Umbilical cord (tissue), 1 donor: ENCODE measurements at regions not wholly inside any gene's neighbourhood (a gene's known extent, or its start where the extent isn't known, plus 50 kb on each side); places are given as distances from the start of the nearest gene placed in this dataset.
"Not testable (repeated sequence)": the region's sequence is repeated elsewhere in the genome, so short reads cannot be mapped to it uniquely, and the experiment has no call there.

Source experiments
- DNase-seq: peaks from one replicate; pipeline ENCODE4 v3.0.0-alpha.2; 2015; ENCODE audit warnings: low spot score

DNA sequence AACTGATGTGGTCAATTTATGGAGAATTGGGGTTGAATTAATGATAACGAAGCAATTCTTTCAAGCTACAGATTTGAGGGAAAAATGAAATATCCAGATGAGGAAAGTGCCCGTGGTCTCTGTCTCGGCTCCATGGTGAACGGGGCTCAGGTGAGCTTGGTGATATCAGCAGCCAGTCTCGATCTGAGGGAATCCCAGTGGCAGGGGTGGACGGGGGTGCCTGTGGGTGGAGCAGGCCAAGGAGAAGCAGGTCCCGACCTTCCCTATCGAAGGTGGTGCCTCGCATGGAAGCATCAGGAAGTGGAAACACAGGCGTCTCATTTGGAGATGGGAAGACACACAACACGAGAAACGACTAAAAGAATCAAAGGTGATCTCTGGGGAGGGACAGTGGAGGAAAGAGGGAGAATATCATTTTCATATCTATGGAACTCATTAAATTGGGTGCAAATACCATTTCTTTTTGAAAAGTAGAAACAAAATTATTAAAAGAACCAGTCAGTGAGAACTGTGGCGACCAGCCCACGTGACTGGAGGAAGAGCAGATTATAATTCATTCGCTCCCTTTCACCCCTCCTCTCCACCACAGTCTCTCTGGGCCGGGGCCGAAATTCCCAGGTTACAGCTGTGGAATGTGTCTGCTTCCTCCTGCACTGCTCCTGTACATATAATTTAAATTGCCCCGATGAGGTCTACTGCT, 354.3 kb upstream of the SFSWAP start:
- DNase-seq, result no peak

DNA sequence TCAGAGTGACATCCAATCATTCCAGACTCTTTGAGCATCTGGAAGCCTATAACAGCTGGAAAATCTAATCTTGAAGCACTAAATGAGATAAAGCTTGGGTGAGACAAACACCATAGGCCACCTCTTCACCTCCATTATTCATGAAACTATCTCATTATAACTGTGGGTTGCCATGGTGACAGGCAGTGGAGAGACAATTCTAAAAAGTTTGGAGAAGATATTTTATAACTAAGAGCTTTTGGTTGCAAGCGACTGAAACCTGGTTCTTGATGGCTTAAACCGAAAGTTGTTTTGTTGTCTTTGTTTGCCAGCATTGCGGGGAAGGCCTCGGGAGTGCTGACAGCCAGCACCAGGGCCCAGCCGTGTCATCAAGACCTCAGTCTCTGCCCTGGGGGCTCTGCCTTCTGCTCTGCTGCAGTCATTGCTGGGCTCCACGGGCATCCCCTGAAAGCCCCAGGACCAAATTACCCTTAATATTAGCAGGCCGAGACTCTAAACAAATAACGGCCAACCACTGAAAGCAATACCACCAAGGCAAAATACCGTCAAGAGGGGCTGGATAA, 353.6 kb upstream of the SFSWAP start:
- DNase-seq, result no peak

DNA sequence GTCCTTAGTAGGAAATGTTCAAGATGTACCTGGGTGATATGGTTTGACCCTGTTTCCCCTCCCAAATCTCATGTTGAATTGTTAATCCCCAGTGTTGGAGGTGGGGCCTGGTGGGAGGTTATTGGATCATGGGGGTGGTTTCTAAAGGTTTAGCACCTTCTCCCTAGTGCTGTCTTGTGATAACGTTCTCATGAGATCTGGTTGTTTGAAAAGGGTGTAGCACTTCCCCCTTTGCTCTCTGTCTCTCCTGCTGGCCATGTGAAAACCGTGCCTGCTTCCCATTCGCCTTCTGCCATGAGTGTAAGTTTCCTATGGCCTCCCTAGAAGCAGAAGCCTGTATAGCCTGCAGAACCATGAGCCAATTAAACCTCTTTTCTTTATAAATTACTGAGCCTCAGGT, 353.0 kb upstream of the SFSWAP start:
- no peak for DNase-seq

DNA sequence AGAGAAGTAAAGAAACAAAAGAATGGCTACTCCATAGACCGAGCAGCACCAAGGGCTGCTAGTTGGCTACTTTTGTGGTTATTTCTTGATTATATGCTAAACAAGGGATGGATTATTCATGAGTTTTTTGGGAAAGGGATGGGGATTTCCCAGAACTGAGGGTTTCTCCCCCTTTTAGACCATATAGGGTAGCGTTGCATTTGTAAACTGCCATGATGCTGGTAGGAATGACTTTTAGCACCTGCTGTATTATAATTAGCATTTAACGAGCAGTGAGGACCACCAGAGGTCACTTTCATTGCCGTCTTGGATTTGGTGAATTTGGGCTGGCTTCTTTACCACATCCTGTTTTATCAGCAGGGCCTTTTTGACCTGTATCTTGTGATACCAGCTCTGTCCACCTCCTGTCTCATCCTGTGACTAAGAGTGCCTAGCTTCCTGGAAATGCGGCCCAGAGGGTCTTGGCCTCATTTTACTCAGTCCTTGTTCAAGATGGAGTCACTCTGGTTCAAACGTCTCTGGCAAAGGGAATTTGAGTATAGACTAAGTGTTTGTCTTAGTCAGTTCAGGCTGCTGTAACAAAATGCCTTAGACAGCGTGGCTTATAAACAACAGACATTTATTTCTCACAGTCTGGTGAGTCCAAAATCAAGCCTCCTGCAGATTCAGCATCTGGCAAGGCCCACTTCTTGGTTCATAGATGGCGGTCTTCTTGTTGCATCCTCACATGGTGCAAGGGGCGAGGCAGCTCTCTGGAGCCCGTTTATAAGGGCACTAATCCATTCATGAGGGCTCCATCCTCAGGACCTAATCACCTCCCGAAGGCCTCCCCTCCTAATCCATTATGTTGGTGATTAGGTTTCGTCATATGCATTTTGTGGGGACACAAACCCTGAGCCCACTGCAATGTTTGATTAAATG, 348.3 kb upstream of the SFSWAP start:
- no peak for DNase-seq

DNA sequence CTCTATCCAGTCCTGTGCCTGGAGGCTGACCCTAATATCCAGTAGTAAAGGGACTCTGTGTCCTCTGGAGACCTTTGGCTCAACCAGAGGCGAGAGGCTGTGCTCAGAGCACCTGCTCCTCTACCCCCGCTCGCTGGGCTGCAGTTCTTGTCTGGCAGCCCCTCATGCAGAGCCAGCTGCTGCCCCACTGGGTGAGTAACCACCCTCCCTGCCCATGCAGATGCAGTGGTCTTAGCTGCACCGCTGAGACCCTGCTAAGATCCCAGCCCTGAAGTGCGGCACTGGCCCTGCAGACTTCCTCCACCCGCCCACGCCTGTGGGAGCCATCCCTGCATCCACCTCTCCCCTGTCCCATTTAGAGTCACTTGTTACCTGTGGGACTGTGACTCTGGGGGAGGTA, 347.5 kb upstream of the SFSWAP start:
- no peak for DNase-seq

DNA sequence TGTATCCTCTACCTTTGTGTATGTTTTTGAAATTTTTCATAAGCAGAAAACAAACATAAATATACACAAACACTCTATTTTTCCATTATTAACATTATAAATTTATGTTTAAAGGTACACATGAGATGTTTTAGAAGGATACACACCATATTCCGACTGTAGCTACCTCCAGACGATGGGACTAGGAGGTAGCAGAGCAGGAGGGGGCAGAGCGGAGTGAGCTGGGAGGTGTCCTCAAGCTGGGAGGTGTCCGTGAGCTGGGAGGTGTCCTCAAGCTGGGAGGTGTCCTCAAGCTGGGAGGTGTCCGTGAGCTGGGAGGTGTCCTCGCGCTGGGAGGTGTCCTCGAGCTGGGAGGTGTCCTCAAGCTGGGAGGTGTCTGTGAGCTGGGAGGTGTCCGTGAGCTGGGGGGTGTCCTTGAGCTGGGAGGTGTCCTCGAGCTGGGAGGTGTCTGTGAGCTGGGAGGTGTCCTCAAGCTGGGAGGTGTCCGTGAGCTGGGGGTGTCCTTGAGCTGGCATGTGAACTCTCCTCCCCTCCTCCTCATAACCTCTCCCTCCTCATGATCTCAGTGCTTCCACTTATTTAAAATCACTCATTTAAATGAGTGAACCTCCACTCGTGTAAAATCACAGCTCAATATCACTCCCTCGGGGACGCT, 346.9 kb upstream of the SFSWAP start:
- no peak for DNase-seq

DNA sequence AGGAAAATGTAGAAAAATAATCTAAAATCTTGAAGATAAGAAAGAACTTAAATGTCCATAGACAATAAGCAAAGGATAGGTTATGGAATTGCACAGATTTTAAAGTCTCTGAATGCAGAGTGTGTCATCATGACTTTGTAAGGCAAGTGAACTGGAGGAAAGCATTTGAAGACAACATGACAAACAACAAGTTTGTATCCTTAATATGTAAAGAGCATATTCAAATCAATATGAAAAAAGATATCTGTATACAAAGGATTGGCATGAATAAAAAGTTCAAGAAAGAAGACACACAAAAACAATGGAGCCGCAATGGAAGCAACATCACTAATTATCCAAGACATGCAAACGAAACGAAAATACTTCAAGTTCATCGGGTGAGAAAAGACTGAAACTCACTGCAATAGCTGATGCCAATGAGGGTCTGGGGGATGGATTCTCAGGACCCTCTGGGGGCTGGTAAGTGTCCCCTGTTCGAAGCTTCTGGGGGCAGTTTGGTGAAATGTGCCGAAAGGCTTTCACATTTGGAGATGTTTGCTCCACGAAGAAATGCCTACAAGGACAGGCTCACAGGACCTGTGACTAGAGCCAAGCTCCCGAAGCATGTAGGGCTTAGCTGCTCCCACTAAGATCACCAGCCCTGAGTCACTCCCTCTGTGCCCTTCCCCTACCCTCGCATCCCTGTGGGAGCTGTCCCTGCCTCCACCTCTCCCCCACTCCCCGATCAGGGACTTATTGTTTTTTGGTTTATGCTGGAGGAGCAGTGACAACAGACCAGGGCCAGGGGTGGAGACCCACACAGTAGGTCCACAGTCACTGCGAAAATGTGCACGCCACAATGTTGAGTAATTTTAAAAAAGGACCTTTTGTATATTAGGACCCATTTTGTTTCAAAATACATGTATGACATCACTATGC, 345.7 kb upstream of the SFSWAP start:
- DNase-seq, result no peak

DNA sequence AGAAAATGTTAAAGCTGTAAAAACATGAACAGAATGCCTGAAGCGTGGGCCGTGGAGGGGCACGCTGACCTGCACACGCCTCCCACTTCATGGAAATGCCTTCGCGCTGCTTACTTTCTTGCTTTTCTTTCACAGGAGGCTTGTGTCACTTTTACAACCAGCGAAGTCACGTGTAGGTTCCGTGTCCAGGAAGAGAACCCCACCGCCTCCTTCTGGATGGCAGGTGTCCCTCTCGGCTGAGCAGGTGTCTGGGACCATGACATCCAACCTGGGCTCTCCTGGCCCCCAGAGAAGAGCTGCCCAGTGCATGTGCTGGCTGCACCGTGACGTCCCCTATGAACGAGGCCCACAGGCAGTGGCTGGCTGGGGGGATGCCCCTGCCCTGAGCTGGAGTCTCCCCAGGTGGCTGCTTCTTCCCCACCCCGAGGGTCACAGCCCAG, 345.0 kb upstream of the SFSWAP start:
- no peak for DNase-seq

DNA sequence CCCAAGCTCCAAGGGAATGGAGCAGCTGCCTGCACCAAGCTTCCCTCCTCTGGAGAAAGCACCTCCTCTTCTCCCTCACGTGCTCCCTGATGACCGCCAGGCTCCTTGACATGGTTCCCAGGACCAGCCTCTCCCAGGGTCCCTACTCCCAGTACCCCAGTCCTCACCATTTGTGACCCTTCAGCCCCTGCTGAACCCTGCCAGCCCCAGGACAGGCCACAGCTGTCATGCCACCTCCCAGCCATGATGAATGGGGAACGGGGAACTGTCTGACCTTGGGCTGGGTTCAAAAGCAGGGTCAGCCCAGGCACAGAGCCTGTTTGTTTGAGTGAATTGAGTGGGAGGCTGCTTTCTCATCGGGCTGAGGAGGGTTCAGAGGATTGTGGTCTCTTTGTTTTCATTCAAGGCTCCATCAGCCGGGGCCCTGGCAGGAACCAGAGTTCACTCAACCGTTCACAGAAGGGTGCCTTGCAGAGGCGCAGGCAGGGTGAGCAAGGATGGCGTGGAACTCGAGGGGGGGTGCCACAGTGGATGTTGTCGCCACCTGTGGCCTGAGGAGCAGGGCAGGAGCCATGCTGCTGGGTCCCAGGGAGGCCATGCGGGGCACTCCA, 344.5 kb upstream of the SFSWAP start:
- DNase-seq, result no peak

DNA sequence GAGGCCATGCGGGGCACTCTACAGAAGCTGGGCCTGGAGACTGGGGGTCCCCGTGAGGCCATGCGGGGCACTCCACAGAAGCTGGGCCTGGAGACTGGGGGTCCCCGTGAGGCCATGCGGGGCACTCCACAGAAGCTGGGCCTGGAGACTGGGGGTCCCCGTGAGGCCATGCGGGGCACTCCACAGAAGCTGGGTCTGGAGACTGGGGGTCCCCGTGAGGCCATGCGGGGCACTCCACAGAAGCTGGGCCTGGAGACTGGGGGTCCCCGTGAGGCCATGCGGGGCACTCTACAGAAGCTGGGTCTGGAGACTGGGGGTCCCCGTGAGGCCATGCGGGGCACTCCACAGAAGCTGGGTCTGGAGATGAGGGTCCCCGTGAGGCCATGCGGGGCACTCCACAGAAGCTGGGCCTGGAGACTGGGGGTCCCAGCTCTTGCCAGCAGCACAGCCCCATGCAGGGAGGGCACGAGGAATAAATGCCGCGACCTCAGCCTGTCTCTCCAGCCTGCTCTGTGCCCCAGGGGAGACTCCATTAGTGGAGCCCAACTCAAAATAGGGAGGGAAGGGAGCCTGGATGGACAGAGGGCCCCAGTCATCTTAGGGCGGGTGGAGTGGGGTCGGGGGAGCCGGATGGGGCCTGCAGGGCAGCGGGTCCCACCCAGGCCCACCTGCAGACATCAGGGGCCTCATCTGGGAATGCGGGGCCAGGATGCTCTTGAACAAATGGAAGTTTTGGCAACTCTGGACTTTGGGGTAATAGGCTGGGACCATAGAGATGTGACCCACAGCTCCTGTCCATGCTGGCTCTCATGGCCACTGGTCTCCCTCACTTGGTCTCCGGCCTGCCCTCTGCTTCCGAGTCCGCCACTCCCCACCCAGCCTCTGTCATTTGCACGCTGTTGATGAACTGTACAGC, 343.6 kb upstream of the SFSWAP start:
- DNase-seq, result not testable (repeated sequence)

DNA sequence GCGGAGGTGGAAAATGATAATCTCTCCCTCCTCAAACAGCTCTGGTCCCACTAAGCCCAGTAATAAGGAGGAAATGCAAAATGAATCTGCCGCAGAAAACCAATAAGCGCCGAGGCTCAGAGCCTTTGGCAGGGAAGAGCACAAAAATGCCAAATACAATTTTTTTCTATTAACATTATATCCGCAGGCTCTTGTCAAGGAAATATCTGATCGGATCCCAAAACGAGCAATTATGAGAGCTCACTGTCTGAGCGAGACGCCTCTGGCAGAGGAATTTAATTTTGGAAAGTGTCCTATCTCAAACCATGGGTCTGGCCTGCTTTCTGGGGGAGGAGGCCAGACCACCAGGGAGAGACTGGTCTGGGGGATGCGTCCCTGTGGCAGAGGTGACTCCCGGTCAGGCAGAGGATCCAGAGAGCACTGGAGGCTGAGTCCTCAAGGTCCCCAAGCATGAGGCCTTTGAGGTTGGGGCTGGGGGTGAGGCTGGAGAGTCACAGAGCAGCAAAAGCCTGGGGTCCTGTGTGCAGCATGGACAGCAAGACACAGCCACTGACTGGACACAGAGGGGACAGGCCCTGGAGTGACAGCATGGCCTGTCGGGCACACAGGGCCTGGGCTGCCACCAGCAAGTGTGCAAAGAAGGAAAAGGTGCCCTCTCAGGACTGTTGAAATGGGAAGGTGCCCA, 342.8 kb upstream of the SFSWAP start:
- DNase-seq, result no peak

DNA sequence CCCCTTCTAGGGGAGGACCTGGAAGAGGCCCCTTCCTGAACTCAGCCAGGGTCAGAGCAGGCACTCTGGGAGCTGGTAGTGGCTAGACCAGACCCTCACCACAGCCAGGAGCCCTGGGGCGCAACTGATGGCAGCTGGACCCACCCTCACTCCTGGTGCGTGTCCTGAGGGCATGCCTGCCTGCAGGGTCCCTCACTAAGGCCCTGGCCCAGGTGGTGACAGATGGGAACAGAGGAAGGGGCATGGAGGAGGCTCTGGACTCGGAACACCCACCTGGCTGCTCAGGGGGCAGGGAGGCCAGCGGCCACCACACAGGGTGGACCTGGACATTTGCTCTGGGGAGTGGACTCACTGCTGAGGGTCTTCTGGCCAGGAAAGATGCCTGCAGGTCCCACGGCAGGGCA, 342.2 kb upstream of the SFSWAP start:
- no peak for DNase-seq

DNA sequence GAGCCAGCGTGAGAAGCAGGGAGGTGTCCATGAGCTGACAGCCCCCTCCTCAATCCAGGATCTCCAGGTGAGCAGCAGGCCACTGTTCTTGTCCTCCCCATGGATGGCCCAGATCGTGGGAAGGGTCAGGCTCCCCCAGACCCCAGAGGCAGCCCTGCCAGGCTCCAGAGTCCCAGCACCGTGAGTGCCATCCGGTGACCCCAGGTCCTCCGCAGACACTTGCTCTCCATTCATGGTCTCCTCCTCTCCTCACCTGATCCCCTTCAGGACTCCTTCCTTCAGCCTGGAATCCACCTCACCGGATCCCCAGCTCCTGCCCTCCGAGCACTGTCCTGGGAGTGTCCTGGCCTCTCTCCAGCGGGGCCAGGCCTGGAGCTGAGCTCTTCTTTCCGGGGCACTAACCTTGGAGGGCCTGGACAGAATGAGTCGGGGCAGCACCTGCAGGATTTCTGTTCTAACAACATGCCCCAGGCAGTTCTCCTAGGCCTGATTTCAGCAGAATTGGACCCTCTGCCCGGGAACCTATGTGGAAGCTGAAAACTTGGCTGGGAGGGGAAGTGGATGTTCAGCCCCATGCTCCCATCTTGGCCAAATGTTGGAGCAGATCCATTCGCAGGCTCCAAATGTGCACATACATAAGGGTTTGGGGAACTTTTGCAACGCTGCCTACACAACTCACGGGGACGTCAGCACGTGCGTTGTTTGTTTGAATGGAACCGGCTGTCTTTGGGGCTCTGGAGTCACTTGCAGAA, 341.6 kb upstream of the SFSWAP start:
- DNase-seq, result no peak

DNA sequence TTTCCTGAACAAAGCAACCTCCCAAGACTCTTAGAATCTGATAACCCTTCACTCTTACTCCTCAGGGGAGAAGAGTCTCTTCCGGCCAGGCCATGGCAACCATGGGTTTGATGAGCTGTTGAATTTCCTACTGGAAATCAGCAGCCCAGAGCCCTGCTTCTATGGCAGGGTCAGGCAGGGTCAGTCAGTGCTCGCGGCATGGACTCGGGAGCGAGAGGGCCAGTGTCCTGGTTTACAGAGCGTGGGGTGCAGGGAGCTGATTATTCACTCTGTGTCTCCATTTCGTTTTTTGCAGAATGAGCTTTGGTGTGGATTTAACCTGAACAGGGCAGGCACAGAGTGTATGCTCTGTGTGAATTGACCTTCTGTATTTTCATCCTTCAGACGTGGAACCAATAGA, 340.6 kb upstream of the SFSWAP start:
- DNase-seq, result no peak

DNA sequence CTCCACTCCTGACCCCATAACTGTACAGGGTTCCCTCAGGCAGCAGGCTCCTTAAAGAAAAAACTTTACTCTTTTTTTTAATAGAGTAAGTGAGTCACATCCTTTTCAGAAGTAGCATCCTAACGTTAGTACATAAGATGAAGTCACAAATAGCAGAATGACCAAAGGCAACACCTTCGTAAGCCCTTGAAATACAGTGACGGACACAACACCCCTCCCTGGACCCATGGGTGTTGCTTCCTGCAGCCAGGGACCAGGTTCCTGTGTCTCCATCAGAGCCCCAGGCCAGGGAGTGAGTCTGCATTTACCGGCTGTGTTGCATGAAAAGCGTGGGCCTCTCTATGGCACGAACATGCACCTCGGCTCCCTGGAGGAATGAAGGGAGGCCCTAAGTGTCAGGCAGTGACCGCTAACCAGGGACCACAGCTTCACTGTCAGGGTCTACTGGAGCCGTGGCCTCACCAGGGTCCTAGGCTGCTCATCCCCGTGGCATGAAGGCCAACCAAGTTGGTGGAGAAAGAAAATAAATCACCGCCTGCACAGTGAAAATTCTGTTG, 340.0 kb upstream of the SFSWAP start:
- DNase-seq, result no peak

DNA sequence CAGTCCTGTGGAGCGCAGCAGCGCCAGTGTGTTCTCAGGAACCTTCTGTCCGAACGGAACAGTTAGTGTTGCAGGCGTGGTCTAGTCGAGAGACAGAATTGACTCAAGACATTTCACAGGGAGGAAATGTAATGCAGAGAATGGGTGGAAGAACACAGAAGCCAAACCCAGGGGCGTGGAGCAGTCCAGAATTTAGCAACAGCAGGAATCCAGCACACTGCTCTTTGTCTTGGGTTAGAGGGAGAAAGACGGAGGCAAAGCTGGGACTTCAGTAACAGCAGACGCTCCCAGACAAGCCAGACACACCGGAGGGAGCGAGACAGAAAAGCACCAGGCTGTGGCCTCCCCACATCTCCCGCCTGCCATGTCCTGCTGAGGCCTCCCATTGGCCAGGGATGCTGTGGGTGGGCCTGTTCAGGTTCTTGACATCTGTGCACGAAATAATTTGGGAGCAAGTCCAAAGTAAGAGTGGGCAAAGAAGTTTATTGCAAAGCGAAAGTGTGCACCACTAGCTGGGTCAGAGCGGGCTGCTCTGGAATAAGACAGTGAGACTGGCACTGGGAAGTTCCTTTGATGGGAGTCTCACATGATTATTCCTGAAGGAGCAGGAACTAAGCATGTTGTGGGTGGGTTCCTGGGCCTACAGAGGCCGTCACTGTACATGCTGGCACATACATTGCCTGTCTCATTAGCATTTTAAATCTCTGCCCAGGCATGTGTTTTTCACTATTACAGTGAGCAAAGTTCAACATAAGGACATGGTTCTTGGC, 339.3 kb upstream of the SFSWAP start:
- DNase-seq, result no peak

DNA sequence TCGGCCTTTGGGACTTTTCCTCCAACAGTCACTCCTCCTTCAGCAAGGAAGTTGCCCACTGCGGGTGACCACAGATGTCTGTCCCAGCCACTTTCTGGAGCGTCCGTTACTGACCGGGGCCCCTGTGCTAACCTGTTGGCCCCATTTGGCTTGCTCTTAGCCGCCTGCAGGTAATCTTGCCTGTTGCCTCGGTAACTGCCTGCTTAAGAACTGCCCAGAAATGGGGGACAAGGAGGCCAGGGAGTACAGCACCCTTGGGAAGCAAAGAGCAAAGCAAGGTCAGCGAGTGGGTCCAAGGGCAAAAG, 338.8 kb upstream of the SFSWAP start:
- no peak for DNase-seq
